Stimulated activated CD4-positive, alpha-beta T cell treated with anti-CD3 and anti-CD28 coated beads, Interleukin-15, amount 100 ng/mL, for 48 hours (primary cell): ENCODE measurements at regions not wholly inside any gene's neighbourhood (a gene's known extent, or its start where the extent isn't known, plus 50 kb on each side); places are given as distances from the start of the nearest gene placed in this dataset.
"Not testable (repeated sequence)": the region's sequence is repeated elsewhere in the genome, so short reads cannot be mapped to it uniquely, and the experiment has no call there.

Source experiments
- DNase-seq, 2 donors: peaks; one replicate each; pipeline ENCODE4 v3.0.0-alpha.2; 2020; ENCODE audit warnings: low read depth in 2 of 2

- DNase-seq, result not testable (repeated sequence)
These were observed 884.3 kb upstream of the GRIA3 start for GRCh38 chrX:122299822-122300221.

- DNase-seq, result no peak
These were observed 882.6 kb upstream of the GRIA3 start for GRCh38 chrX:122301491-122301890.

GRCh38 chrX:122303761-122304160 lies 880.3 kb upstream of the GRIA3 start:
- DNase-seq, result no peak

GRCh38 chrX:122344816-122345215 lies 839.3 kb upstream of the GRIA3 start:
- DNase-seq, result no peak

- DNase-seq, result no peak
These were observed 820.8 kb upstream of the GRIA3 start for GRCh38 chrX:122363112-122363795.

GRCh38 chrX:122375533-122375932 lies 808.5 kb upstream of the GRIA3 start:
- not testable (repeated sequence) for DNase-seq

GRCh38 chrX:122389005-122389404 lies 795.1 kb upstream of the GRIA3 start:
- DNase-seq, result no peak

GRCh38 chrX:122418758-122419157 lies 765.3 kb upstream of the GRIA3 start:
- no peak for DNase-seq

GRCh38 chrX:122421434-122422121 lies 762.5 kb upstream of the GRIA3 start:
- DNase-seq, result no peak

- no peak for DNase-seq
These were observed 761.5 kb upstream of the GRIA3 start for GRCh38 chrX:122422547-122422946.

GRCh38 chrX:122434942-122435341 lies 749.1 kb upstream of the GRIA3 start:
- DNase-seq, result no peak

- DNase-seq, result no peak
These were observed 744.2 kb upstream of the GRIA3 start for GRCh38 chrX:122439831-122440230.

- no peak for DNase-seq
These were observed 743.2 kb upstream of the GRIA3 start for GRCh38 chrX:122440832-122441231.

- DNase-seq, result no peak
These were observed 742.6 kb upstream of the GRIA3 start for GRCh38 chrX:122441451-122441850.

- DNase-seq, result no peak
These were observed 738.6 kb upstream of the GRIA3 start for GRCh38 chrX:122445466-122445865.

- no peak for DNase-seq
These were observed 719.7 kb upstream of the GRIA3 start for GRCh38 chrX:122464341-122464740.

GRCh38 chrX:122475306-122475705 lies 708.8 kb upstream of the GRIA3 start:
- DNase-seq, result no peak

- no peak for DNase-seq
These were observed 683.5 kb upstream of the GRIA3 start for GRCh38 chrX:122500556-122500955.

GRCh38 chrX:122501652-122502051 lies 682.4 kb upstream of the GRIA3 start:
- DNase-seq, result no peak

- DNase-seq, result no peak
These were observed 680.1 kb upstream of the GRIA3 start for GRCh38 chrX:122504026-122504425.

GRCh38 chrX:122512561-122513072 lies 671.5 kb upstream of the GRIA3 start:
- no peak for DNase-seq

GRCh38 chrX:122517786-122518185 lies 666.3 kb upstream of the GRIA3 start:
- DNase-seq, result no peak

- no peak for DNase-seq
These were observed 638.3 kb upstream of the GRIA3 start for GRCh38 chrX:122545778-122546177.
